DND-41 (cell line): ENCODE measurements at regions not wholly inside any gene's neighbourhood (a gene's known extent, or its start where the extent isn't known, plus 50 kb on each side); places are given as distances from the start of the nearest gene placed in this dataset.

Experiments
- ATAC-seq: fragments of 200-7000 bp; cut with Tn5 transposase; 3 replicates; pipeline ENCODE4 v1.9.1; 2021; ENCODE audit warnings: low read depth; ENCODE audit not compliant: insufficient read depth
- DNase-seq: peaks from one replicate; pipeline ENCODE4 v3.0.0-alpha.2; 2020
- H2AFZ ChIP-seq: 2 replicates; pipeline ENCODE4 v1.6.0; 2012; ENCODE audit warnings: low read depth, low read length
- H3K27ac ChIP-seq: 2 replicates; pipeline ENCODE4 v1.5.1; 2012; ENCODE audit warnings: low read length, inconsistent platforms
- H3K27me3 ChIP-seq: fragments of 200-600 bp; sonication (generic); 2 replicates; pipeline ENCODE4 v1.6.0; 2012; ENCODE audit warnings: low read length, mild to moderate bottlenecking, inconsistent platforms; ENCODE audit not compliant: insufficient read depth, poor library complexity
- H3K36me3 ChIP-seq: 2 replicates; pipeline ENCODE4 v1.5.1; 2012; ENCODE audit warnings: low read length, inconsistent platforms; ENCODE audit not compliant: insufficient read depth
- H3K4me1 ChIP-seq: 2 replicates; pipeline ENCODE4 v1.5.1; 2012; ENCODE audit warnings: mild to moderate bottlenecking, low read length; ENCODE audit not compliant: insufficient read depth
- H3K4me2 ChIP-seq: 2 replicates; pipeline ENCODE4 v1.6.0; 2012; ENCODE audit warnings: mild to moderate bottlenecking, moderate library complexity, low read length, inconsistent platforms; ENCODE audit not compliant: insufficient read depth
- H3K4me3 ChIP-seq, 2 experiments: fragments of 200-600 bp in 1 of 2; shearing (Covaris generic) in 1 of 2; 2 replicates each; pipeline ENCODE4 v1.5.1; 2012 to 2016; ENCODE audit warnings: inconsistent platforms in 2 of 2, low read length in 2 of 2, mild to moderate bottlenecking in 2 of 2, low read depth in 1 of 2, moderate library complexity in 1 of 2
- H3K79me2 ChIP-seq: 2 replicates; pipeline ENCODE4 v1.6.0; 2012; ENCODE audit warnings: low read length, inconsistent platforms; ENCODE audit not compliant: insufficient read depth
- H3K9ac ChIP-seq: 2 replicates; pipeline ENCODE4 v1.6.0; 2012; ENCODE audit warnings: low read depth, mild to moderate bottlenecking, inconsistent platforms, low read length, moderate library complexity
- H3K9me3 ChIP-seq: 2 replicates; pipeline ENCODE4 v1.5.1; 2012; ENCODE audit warnings: low read length, moderate library complexity, mild to moderate bottlenecking, inconsistent platforms; ENCODE audit not compliant: insufficient read depth, severe bottlenecking
- H4K20me1 ChIP-seq: 2 replicates; pipeline ENCODE4 v1.6.0; 2012; ENCODE audit warnings: low read length; ENCODE audit not compliant: insufficient read depth
- CTCF ChIP-seq: IDR thresholded peaks from 2 replicates; pipeline ENCODE4 v1.5.1; 2012; ENCODE audit warnings: borderline replicate concordance, low read length, moderate library complexity, mild to moderate bottlenecking; ENCODE audit not compliant: poor library complexity, severe bottlenecking; ENCODE audit errors: extremely low read depth
- EZH2 ChIP-seq: IDR thresholded peaks from 3 replicates; pipeline ENCODE4 v1.6.1; 2012; ENCODE audit warnings: borderline replicate concordance, low read depth, mild to moderate bottlenecking, moderate library complexity, low read length, inconsistent platforms; ENCODE audit not compliant: severe bottlenecking

DNA sequence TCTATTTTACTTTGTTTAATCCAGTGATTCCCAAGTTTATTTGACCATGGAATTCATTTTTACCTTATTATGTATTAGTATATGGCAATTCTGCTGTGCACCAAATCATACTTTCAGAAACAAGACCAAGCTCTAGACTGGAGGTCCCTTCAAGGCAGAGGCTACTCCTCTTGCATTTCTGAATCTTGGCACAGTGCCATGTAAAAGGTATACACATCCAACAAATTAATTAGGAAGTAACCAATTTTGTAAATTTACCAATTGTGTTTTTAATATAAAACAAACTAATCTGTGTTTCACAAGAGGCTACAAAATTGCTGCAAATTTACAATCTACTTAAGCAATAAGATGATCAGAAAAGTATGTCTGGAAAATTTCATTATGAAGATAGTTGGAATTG is 712.2 kb upstream of the HS3ST1 start:
- no peaks in the 10 kb centered on the region for H3K36me3 ChIP-seq
- H3K27ac ChIP-seq, result no peak overlapping the region
- no peaks in the 10 kb centered on the region for H3K79me2 ChIP-seq
- H3K27me3 ChIP-seq, result no peaks in the 10 kb centered on the region
- no peaks in the 10 kb centered on the region for H3K4me1 ChIP-seq
- DNase-seq (no peak), ATAC-seq (no peak)
- no peaks in the 10 kb centered on the region for H4K20me1 ChIP-seq
- TF ChIP-seq CTCF (no peak), EZH2 (no peak)
- H3K9ac ChIP-seq, result no peak overlapping the region
- no peak overlapping the region for H3K4me3 ChIP-seq
- H3K4me2 ChIP-seq, result no peak overlapping the region
- no peaks in the 10 kb centered on the region for H3K9me3 ChIP-seq
- H2AFZ ChIP-seq, result no peak overlapping the region

- ATAC-seq, result no peak
- Histone ChIP-seq H3K36me3 (no peaks in the 10 kb centered on the region), H3K27ac (no peak overlapping the region), H4K20me1 (no peaks in the 10 kb centered on the region), H3K79me2 (no peaks in the 10 kb centered on the region), H3K9me3 (no peaks in the 10 kb centered on the region), H3K4me2 (no peak overlapping the region), H3K4me1 (no peaks in the 10 kb centered on the region), H3K9ac (no peak overlapping the region), H3K27me3 (no peaks in the 10 kb centered on the region), H3K4me3 (no peak overlapping the region), H2AFZ (no peak overlapping the region)
- no peak for TF ChIP-seq CTCF
- TF ChIP-seq EZH2, result no peak
- no peak for DNase-seq
Measured at GRCh38 chr4:12139296-12139695, 710.6 kb upstream of the HS3ST1 start.

DNA sequence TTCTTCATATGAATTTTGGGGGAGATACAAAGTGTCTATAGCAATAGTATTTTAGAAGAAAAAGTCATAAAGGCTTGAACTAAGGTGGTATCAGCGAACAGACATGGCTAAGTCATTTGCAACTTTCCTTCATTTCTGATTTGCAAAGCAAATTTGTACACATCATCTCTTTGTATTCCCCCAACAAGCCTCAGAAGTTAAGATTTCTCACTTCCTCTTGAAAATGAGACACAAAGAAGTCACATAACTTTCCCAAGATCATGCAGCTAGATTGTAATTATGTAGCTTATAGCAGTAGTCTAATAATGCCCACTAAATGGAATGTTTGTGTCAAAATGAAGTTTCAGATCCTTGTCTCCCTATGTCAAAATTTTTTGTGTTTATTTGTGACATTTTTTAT is 709.8 kb upstream of the HS3ST1 start:
- no peaks in the 10 kb centered on the region for H3K36me3 ChIP-seq
- H3K4me2 ChIP-seq, result no peak overlapping the region
- H3K27me3 ChIP-seq, result no peaks in the 10 kb centered on the region
- no peak overlapping the region for H3K9ac ChIP-seq
- no peak overlapping the region for H3K27ac ChIP-seq
- H3K4me3 ChIP-seq, result no peak overlapping the region
- ATAC-seq, result no peak
- H4K20me1 ChIP-seq, result no peaks in the 10 kb centered on the region
- H2AFZ ChIP-seq, result no peak overlapping the region
- no peaks in the 10 kb centered on the region for H3K4me1 ChIP-seq
- H3K9me3 ChIP-seq, result no peaks in the 10 kb centered on the region
- TF ChIP-seq CTCF (no peak), EZH2 (no peak)
- no peaks in the 10 kb centered on the region for H3K79me2 ChIP-seq
- DNase-seq, result no peak

DNA sequence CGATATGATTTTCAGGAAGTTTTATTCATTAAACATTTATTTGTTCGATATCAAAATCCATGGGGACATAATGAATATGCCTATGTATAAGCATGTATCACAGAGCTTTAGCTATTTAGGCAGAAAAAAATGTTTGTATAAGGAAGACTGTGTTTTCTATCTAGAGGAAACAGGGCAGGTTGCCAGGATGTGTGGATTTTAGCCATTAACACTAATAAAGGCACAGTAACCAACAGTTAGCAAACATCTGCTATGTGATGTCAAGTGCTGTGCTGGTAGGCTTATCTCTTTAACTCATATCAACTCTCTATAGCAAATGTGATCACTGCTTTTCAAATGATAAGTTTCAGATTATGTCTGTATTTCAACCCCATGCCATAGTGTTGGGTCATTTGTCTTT is 708.9 kb upstream of the HS3ST1 start:
- H3K79me2 ChIP-seq, result no peaks in the 10 kb centered on the region
- H3K4me2 ChIP-seq, result no peak overlapping the region
- no peak overlapping the region for H3K9ac ChIP-seq
- DNase-seq (no peak), ATAC-seq (no peak)
- no peaks in the 10 kb centered on the region for H3K9me3 ChIP-seq
- no peak overlapping the region for H2AFZ ChIP-seq
- no peak overlapping the region for H3K4me3 ChIP-seq
- no peaks in the 10 kb centered on the region for H3K36me3 ChIP-seq
- no peaks in the 10 kb centered on the region for H4K20me1 ChIP-seq
- H3K27me3 ChIP-seq, result no peaks in the 10 kb centered on the region
- TF ChIP-seq EZH2, result no peak
- no peak for TF ChIP-seq CTCF
- no peaks in the 10 kb centered on the region for H3K4me1 ChIP-seq
- H3K27ac ChIP-seq, result no peak overlapping the region
